ENCODE measurements at regions not wholly inside any gene's neighbourhood (a gene's known extent, or its start where the extent isn't known, plus 50 kb on each side); places are given as distances from the start of the nearest gene placed in this dataset.

- no peak for DNase-seq
Measured at GRCh38 chr3:65109966-65110500, 422.2 kb upstream of the ADAMTS9 start.

- DNase-seq: peak; percentile 24
Measured at GRCh38 chr3:65107174-65107573, 419.4 kb upstream of the ADAMTS9 start.

GRCh38 chr3:65101450-65101849 is 413.6 kb upstream of the ADAMTS9 start:
- no peak for DNase-seq

GRCh38 chr3:65098400-65098799 is 410.6 kb upstream of the ADAMTS9 start:
- DNase-seq: no peak

- DNase-seq: no peak
Measured at GRCh38 chr3:65096110-65096745, 408.4 kb upstream of the ADAMTS9 start.

- no peak for DNase-seq
Measured at GRCh38 chr3:65094723-65095122, 406.9 kb upstream of the ADAMTS9 start.

GRCh38 chr3:65093641-65094040 is 405.8 kb upstream of the ADAMTS9 start:
- DNase-seq: no peak

- DNase-seq: no peak
Measured at GRCh38 chr3:65091565-65091964, 403.8 kb upstream of the ADAMTS9 start.

- peak; percentile 26 for DNase-seq
Measured at GRCh38 chr3:65083240-65083639, 395.4 kb upstream of the ADAMTS9 start.

GRCh38 chr3:65081536-65081935 is 393.7 kb upstream of the ADAMTS9 start:
- DNase-seq: no peak

GRCh38 chr3:65080432-65080831 is 392.6 kb upstream of the ADAMTS9 start:
- DNase-seq: no peak

- no peak for DNase-seq
Measured at GRCh38 chr3:65079560-65079959, 391.8 kb upstream of the ADAMTS9 start.

- DNase-seq: no peak
Measured at GRCh38 chr3:65078748-65079147, 390.9 kb upstream of the ADAMTS9 start.

- DNase-seq: no peak
Measured at GRCh38 chr3:65077124-65077523, 389.3 kb upstream of the ADAMTS9 start.

GRCh38 chr3:65070968-65071367 is 383.2 kb upstream of the ADAMTS9 start:
- DNase-seq: peak; percentile 36

- DNase-seq: no peak
Measured at GRCh38 chr3:65060904-65061303, 373.1 kb upstream of the ADAMTS9 start.

GRCh38 chr3:65052101-65052500 is 364.3 kb upstream of the ADAMTS9 start:
- DNase-seq: peak; percentile 13

- peak; percentile 45 for DNase-seq
Measured at GRCh38 chr3:65048151-65048550, 360.4 kb upstream of the ADAMTS9 start.

GRCh38 chr3:65045138-65045537 is 357.3 kb upstream of the ADAMTS9 start:
- DNase-seq: no peak

GRCh38 chr3:65044401-65044800 is 356.6 kb upstream of the ADAMTS9 start:
- DNase-seq: no peak

GRCh38 chr3:65042675-65043074 is 354.9 kb upstream of the ADAMTS9 start:
- DNase-seq: no peak

GRCh38 chr3:65039754-65040210 is 352.0 kb upstream of the ADAMTS9 start:
- peak; percentile 72 for DNase-seq

- DNase-seq: peak; percentile 58
Measured at GRCh38 chr3:65037861-65038260, 350.1 kb upstream of the ADAMTS9 start.

- DNase-seq: no peak
Measured at GRCh38 chr3:65035246-65035645, 347.4 kb upstream of the ADAMTS9 start.

GRCh38 chr3:65033576-65033975 is 345.8 kb upstream of the ADAMTS9 start:
- DNase-seq: peak; percentile 64

Measured in fibroblast of skin of abdomen (primary cell).